SK-N-SH (cell line): ENCODE measurements at regions not wholly inside any gene's neighbourhood (a gene's known extent, or its start where the extent isn't known, plus 50 kb on each side); places are given as distances from the start of the nearest gene placed in this dataset.

ENCODE experiments used
- CTCF ChIA-PET: fragments of 300-600, 350-600 bp; formaldehyde crosslinking; extraction: SDS; loops from one replicate; lab custom pipeline; 2021; lab: Yijun Ruan, JAX
- POLR2A ChIA-PET: fragments of 350-600 bp; sonication (Branson Sonifier 250); formaldehyde crosslinking; extraction: SDS; loops from one replicate; lab custom pipeline; 2020; ENCODE audit warnings: antibody characterized with exemption, inconsistent platforms; lab: Yijun Ruan, JAX
- DNase-seq: peaks from one replicate; pipeline ENCODE4 v3.0.0; 2012
- H2AFZ ChIP-seq: fragments of 200-600 bp; sonication (generic); 2 replicates; pipeline ENCODE4 v1.8.1; 2016; ENCODE audit warnings: antibody characterized with exemption, mild to moderate bottlenecking, low read depth
- H3F3A ChIP-seq: fragments of 200-600 bp; sonication (generic); replicated peaks from 2 replicates; pipeline ENCODE3; 2016; ENCODE audit warnings: antibody characterized with exemption, mild to moderate bottlenecking; ENCODE audit not compliant: insufficient read depth
- H3K27ac ChIP-seq, 2 experiments: fragments of 200-500 bp in 1 of 2; fragments of 200-600 bp in 1 of 2; sonication (Bioruptor generic) in 1 of 2; sonication (generic), shearing (Covaris generic) in 1 of 2; 2 replicates each; pipeline versions ENCODE4 v1.5.1 to v1.6.1; 2014 to 2016; ENCODE audit warnings: low read depth in 2 of 2, inconsistent platforms in 1 of 2, low read length in 1 of 2, mild to moderate bottlenecking in 1 of 2, mixed read lengths in 1 of 2
- H3K27me3 ChIP-seq: fragments of 200-600 bp; sonication (generic), shearing (Covaris generic); 2 replicates; pipeline ENCODE4 v1.6.1; 2016; ENCODE audit warnings: mixed run types; ENCODE audit not compliant: insufficient read depth
- H3K36me3 ChIP-seq, 2 experiments: fragments of 200-500 bp in 1 of 2; fragments of 200-600 bp in 1 of 2; sonication (Bioruptor generic) in 1 of 2; sonication (generic) in 1 of 2; replicated peaks in 1 of 2; 2 replicates each; pipeline versions ENCODE3 to v1.5.1; 2014 to 2016; ENCODE audit warnings: low read length in 1 of 2, mild to moderate bottlenecking in 1 of 2; ENCODE audit not compliant: insufficient read depth in 2 of 2, control insufficient read depth in 1 of 2
- H3K4me1 ChIP-seq, 2 experiments: fragments of 200-500 bp in 1 of 2; fragments of 200-600 bp in 1 of 2; sonication (Bioruptor generic) in 1 of 2; sonication (generic), shearing (Covaris generic) in 1 of 2; 2 replicates each; pipeline versions ENCODE4 v1.5.1 to v1.6.1; 2014 to 2016; ENCODE audit warnings: low read depth in 1 of 2, low read length in 1 of 2, mixed run types in 1 of 2; ENCODE audit not compliant: insufficient read depth in 2 of 2, control insufficient read depth in 1 of 2
- H3K4me2 ChIP-seq: fragments of 200-600 bp; sonication (generic), shearing (Covaris generic); 2 replicates; pipeline ENCODE4 v1.6.1; 2017; ENCODE audit warnings: mixed run types
- H3K4me3 ChIP-seq, 2 experiments: fragments of 200-500 bp in 1 of 2; fragments of 200-600 bp in 1 of 2; sonication (Bioruptor generic) in 1 of 2; sonication (generic), shearing (Covaris generic) in 1 of 2; 2 replicates each; pipeline versions ENCODE4 v1.5.1 to v1.8.1; 2014 to 2016; ENCODE audit warnings: low read depth in 2 of 2, inconsistent platforms in 1 of 2, low read length in 1 of 2, mild to moderate bottlenecking in 1 of 2, mixed read lengths in 1 of 2, moderate library complexity in 1 of 2
- H3K79me2 ChIP-seq: fragments of 200-600 bp; sonication (generic); 2 replicates; pipeline ENCODE4 v1.8.1; 2017; ENCODE audit warnings: mild to moderate bottlenecking; ENCODE audit not compliant: insufficient read depth
- H3K9ac ChIP-seq: fragments of 200-600 bp; sonication (generic); 2 replicates; pipeline ENCODE4 v1.6.1; 2017; ENCODE audit warnings: mixed run types
- H3K9me2 ChIP-seq: fragments of 200-600 bp; sonication (generic); 2 replicates; pipeline ENCODE4 v1.6.1; 2017; ENCODE audit warnings: mixed run types
- H3K9me3 ChIP-seq: fragments of 200-600 bp; sonication (generic); 2 replicates; pipeline ENCODE4 v1.6.1; 2017; ENCODE audit warnings: mixed run types, mild to moderate bottlenecking, moderate library complexity
- H4K20me1 ChIP-seq: fragments of 200-600 bp; sonication (generic); 2 replicates; pipeline ENCODE4 v1.6.1; 2017; ENCODE audit warnings: mild to moderate bottlenecking, mixed run types; ENCODE audit not compliant: insufficient read depth
- ELF1 ChIP-seq: IDR thresholded peaks from 2 replicates; pipeline ENCODE4 v1.4.0; 2012
- EP300 ChIP-seq, 2 experiments: IDR thresholded peaks; 2 replicates each; pipeline versions ENCODE4 v1.4.0 to v1.6.1; 2012; ENCODE audit warnings: borderline replicate concordance in 1 of 2, low read depth in 1 of 2, low read length in 1 of 2
- FOSL2 ChIP-seq: IDR thresholded peaks from 2 replicates; pipeline ENCODE4 v1.4.0; 2012; ENCODE audit warnings: low read depth, mild to moderate bottlenecking, moderate library complexity, borderline replicate concordance
- FOXJ3 ChIP-seq: sonication (generic); formaldehyde crosslinking; IDR thresholded peaks from 2 replicates; pipeline ENCODE4 v1.5.1; 2020; ENCODE audit warnings: mild to moderate bottlenecking, missing genetic modification reagents
- FOXM1 ChIP-seq: IDR thresholded peaks from 2 replicates; pipeline ENCODE4 v1.4.0; 2012; ENCODE audit warnings: low read depth, mild to moderate bottlenecking
- POLR2AphosphoS5 ChIP-seq: IDR thresholded peaks from 2 replicates; pipeline ENCODE4 v1.6.1; 2012; ENCODE audit warnings: low read depth, low read length
- RAD21 ChIP-seq: IDR thresholded peaks from 2 replicates; pipeline ENCODE4 v1.6.1; 2012; ENCODE audit warnings: mild to moderate bottlenecking, low read length
- SIN3A ChIP-seq: IDR thresholded peaks from 2 replicates; pipeline ENCODE4 v1.6.1; 2012; ENCODE audit warnings: low read depth, mild to moderate bottlenecking, low read length, moderate library complexity, borderline replicate concordance
- SMC3 ChIP-seq: IDR thresholded peaks from 2 replicates; pipeline ENCODE4 v1.6.1; 2012; ENCODE audit warnings: low read depth, low read length, improper control_type of control experiment
- TAF1 ChIP-seq: IDR thresholded peaks from 2 replicates; pipeline ENCODE4 v1.6.1; 2012; ENCODE audit warnings: low read depth, mild to moderate bottlenecking, low read length, moderate library complexity, borderline replicate concordance
- TCF12 ChIP-seq: IDR thresholded peaks from 2 replicates; pipeline ENCODE4 v1.4.0; 2012
- TEAD4 ChIP-seq: IDR thresholded peaks from 2 replicates; pipeline ENCODE4 v1.4.0; 2012; ENCODE audit warnings: mild to moderate bottlenecking, borderline replicate concordance; ENCODE audit not compliant: insufficient read depth
- YY1 ChIP-seq: IDR thresholded peaks from 2 replicates; pipeline ENCODE4 v1.4.0; 2012; ENCODE audit warnings: low read depth, mild to moderate bottlenecking
- WGBS: methylation state at CpG from one replicate; pipeline ENCODE4 v1.1.6; 2017; ENCODE audit warnings: low lambda C conversion rate; 5-methylcytosine and 5-hydroxymethylcytosine counted together
- TF ChIP-seq, protein P1 (sequence below): fragments of 150-350 bp; IDR thresholded peaks from 2 replicates; pipeline ENCODE4 v1.6.1; 2017; ENCODE audit warnings: antibody characterized with exemption, low read length, low read depth, borderline replicate concordance
- TF ChIP-seq, protein P2 (sequence below): IDR thresholded peaks from 2 replicates; pipeline ENCODE4; 2012
- TF ChIP-seq, protein P3 (sequence below): fragments of 150-350 bp; IDR thresholded peaks from 2 replicates; pipeline ENCODE4 v1.6.1; 2016; ENCODE audit warnings: mild to moderate bottlenecking, low read depth, low read length
- TF ChIP-seq, protein P4 (sequence below): IDR thresholded peaks from 2 replicates; pipeline ENCODE4 v1.4.0; 2012; ENCODE audit warnings: low read depth, borderline replicate concordance
- TF ChIP-seq, protein P5 (sequence below): IDR thresholded peaks from 2 replicates; pipeline ENCODE4 v1.6.1; 2012; ENCODE audit warnings: mild to moderate bottlenecking, low read depth, low read length, moderate library complexity

DNA sequence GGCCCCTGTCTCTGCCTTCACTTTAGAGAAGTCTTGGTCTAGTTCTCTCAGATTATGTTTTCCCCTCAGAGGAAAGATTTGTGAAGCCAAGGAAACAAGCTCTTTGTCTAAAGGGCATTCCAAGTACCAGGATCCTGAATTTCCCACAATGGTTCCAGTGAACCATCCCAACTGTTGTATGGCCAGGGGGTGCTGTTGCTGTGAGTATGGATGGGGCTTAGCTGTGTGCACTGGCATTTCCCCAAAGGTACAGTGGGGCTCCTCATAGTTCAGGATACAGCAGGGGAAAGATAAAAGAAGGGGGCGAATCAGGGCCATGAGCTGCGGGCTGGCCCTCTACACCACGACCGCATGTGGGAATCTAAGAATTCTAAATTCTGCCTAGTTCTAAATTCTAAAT, 1154.0 kb upstream of the FANCL start:
- Histone ChIP-seq H3F3A (no peaks in the 10 kb centered on the region), H3K4me2 (no peak overlapping the region), H3K4me3 (no peak overlapping the region), H3K9me2 (no peaks in the 10 kb centered on the region), H3K27me3 (no peaks in the 10 kb centered on the region), H3K4me1 (no peaks in the 10 kb centered on the region), H3K27ac (no peak overlapping the region), H3K79me2 (no peaks in the 10 kb centered on the region), H2AFZ (no peak overlapping the region), H4K20me1 (no peaks in the 10 kb centered on the region), H3K36me3 (no peaks in the 10 kb centered on the region), H3K9ac (no peak overlapping the region), H3K9me3 (no peaks in the 10 kb centered on the region)
- no peak for DNase-seq
- TF ChIP-seq, protein P1, sequence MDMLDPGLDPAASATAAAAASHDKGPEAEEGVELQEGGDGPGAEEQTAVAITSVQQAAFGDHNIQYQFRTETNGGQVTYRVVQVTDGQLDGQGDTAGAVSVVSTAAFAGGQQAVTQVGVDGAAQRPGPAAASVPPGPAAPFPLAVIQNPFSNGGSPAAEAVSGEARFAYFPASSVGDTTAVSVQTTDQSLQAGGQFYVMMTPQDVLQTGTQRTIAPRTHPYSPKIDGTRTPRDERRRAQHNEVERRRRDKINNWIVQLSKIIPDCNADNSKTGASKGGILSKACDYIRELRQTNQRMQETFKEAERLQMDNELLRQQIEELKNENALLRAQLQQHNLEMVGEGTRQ = no peak
- TF ChIP-seq YY1 (no peak), ELF1 (no peak), FOSL2 (no peak), TAF1 (no peak), RAD21 (no peak), SMC3 (no peak), POLR2AphosphoS5 (no peak), TCF12 (no peak), FOXJ3 (no peak), EP300 (IDR thresholded peaks at IDR 0.05; ENCODE audit: borderline replicate concordance in 1 of 2, low read depth in 1 of 2, low read length in 1 of 2) (no peak), FOXM1 (no peak), TEAD4 (no peak), SIN3A (no peak)
- TF ChIP-seq, protein P2, sequence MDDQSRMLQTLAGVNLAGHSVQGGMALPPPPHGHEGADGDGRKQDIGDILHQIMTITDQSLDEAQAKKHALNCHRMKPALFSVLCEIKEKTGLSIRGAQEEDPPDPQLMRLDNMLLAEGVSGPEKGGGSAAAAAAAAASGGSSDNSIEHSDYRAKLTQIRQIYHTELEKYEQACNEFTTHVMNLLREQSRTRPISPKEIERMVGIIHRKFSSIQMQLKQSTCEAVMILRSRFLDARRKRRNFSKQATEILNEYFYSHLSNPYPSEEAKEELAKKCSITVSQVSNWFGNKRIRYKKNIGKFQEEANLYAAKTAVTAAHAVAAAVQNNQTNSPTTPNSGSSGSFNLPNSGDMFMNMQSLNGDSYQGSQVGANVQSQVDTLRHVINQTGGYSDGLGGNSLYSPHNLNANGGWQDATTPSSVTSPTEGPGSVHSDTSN = no peak
- TF ChIP-seq, protein P3, sequence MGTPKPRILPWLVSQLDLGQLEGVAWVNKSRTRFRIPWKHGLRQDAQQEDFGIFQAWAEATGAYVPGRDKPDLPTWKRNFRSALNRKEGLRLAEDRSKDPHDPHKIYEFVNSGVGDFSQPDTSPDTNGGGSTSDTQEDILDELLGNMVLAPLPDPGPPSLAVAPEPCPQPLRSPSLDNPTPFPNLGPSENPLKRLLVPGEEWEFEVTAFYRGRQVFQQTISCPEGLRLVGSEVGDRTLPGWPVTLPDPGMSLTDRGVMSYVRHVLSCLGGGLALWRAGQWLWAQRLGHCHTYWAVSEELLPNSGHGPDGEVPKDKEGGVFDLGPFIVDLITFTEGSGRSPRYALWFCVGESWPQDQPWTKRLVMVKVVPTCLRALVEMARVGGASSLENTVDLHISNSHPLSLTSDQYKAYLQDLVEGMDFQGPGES = no peak
- TF ChIP-seq, protein P4, sequence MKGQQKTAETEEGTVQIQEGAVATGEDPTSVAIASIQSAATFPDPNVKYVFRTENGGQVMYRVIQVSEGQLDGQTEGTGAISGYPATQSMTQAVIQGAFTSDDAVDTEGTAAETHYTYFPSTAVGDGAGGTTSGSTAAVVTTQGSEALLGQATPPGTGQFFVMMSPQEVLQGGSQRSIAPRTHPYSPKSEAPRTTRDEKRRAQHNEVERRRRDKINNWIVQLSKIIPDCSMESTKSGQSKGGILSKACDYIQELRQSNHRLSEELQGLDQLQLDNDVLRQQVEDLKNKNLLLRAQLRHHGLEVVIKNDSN = no peak
- TF ChIP-seq, protein P5, sequence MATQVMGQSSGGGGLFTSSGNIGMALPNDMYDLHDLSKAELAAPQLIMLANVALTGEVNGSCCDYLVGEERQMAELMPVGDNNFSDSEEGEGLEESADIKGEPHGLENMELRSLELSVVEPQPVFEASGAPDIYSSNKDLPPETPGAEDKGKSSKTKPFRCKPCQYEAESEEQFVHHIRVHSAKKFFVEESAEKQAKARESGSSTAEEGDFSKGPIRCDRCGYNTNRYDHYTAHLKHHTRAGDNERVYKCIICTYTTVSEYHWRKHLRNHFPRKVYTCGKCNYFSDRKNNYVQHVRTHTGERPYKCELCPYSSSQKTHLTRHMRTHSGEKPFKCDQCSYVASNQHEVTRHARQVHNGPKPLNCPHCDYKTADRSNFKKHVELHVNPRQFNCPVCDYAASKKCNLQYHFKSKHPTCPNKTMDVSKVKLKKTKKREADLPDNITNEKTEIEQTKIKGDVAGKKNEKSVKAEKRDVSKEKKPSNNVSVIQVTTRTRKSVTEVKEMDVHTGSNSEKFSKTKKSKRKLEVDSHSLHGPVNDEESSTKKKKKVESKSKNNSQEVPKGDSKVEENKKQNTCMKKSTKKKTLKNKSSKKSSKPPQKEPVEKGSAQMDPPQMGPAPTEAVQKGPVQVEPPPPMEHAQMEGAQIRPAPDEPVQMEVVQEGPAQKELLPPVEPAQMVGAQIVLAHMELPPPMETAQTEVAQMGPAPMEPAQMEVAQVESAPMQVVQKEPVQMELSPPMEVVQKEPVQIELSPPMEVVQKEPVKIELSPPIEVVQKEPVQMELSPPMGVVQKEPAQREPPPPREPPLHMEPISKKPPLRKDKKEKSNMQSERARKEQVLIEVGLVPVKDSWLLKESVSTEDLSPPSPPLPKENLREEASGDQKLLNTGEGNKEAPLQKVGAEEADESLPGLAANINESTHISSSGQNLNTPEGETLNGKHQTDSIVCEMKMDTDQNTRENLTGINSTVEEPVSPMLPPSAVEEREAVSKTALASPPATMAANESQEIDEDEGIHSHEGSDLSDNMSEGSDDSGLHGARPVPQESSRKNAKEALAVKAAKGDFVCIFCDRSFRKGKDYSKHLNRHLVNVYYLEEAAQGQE = no peak
- ChIA-PET POLR2A (no interaction called here), CTCF (interaction anchor here (0.6 kb wide), 1 partner anchor 831 kb away, joined by 3 read pairs; no protein-coding TSS in a partner anchor)
- WGBS = 58% methylated on average over 4 of the region's 4 CpGs
